GM18861 (cell line): ENCODE measurements at regions not wholly inside any gene's neighbourhood (a gene's known extent, or its start where the extent isn't known, plus 50 kb on each side); places are given as distances from the start of the nearest gene placed in this dataset.
A peak's percentile ranks its signal among the peaks of the same experiment; 100 is the strongest.

Experiments used
- ATAC-seq: cut with Tn5 transposase; IDR thresholded peaks from one replicate; pipeline ENCODE4 v1.9.1; 2021; ENCODE audit not compliant: unreplicated experiment

GRCh38 chr3:148335612-148336011 is 362.1 kb upstream of the AGTR1 start:
- no peak for ATAC-seq

DNA sequence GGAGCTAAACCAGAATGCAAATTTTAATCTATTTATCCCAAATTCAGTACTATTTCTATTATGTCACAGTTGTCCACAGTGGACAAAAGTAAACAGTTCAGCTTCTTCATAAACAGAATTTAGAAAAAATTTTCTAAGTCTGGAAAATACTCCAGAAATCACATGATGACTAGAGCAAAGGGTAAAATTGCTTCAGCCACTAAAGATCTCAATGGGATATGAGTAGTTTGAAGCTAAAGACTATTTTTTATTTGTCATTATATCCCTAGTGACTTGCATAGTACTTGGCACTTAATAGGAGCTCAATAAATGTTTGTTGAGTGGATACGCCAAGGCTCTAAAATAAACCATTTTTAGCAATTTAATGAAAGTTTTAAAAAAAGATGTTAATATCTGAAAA is 354.3 kb upstream of the AGTR1 start:
- ATAC-seq = no peak

DNA sequence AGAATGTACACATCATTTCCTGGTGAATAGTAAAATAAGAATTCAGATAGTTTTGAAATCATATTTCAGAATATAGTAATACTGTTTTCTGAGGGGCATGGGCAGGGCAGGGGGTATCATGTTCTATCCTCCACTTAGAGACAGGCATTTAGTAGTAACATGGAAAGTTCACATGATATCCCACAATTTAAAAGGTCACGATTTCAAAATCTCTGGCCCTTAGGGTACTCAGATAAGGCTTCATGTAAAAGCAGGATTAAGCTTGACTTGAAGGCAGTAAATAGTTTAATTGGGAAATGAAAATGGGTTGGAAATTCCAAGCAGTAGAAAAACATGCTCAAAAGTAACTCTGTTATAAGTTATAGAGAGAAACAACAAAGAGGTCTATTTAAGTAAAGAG is 353.2 kb upstream of the AGTR1 start:
- no peak for ATAC-seq

- no peak for ATAC-seq
Observed at GRCh38 chr3:148360051-148360450, 337.7 kb upstream of the AGTR1 start.

GRCh38 chr3:148366743-148367410 is 330.8 kb upstream of the AGTR1 start:
- peak; percentile 57 for ATAC-seq

DNA sequence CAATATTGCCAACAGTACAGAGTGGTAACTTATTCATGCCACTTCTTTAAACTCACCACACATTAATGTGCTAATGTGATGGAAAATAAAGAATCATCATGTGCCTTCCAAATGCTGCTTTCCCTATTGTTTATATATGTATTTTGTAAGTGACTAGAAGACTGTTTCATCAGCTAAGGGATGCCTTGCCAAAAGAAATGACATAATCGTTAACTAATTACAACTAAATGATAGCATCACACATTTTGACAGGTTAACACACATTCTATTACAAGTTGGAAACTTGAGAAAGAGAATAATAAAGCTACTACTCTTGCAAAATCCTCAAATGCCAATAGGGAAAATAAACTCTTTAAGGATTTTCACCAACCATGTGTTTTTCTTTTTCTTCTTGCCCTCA is 329.9 kb upstream of the AGTR1 start:
- no peak for ATAC-seq

- ATAC-seq = no peak
Observed at GRCh38 chr3:148369381-148369780, 328.3 kb upstream of the AGTR1 start.

DNA sequence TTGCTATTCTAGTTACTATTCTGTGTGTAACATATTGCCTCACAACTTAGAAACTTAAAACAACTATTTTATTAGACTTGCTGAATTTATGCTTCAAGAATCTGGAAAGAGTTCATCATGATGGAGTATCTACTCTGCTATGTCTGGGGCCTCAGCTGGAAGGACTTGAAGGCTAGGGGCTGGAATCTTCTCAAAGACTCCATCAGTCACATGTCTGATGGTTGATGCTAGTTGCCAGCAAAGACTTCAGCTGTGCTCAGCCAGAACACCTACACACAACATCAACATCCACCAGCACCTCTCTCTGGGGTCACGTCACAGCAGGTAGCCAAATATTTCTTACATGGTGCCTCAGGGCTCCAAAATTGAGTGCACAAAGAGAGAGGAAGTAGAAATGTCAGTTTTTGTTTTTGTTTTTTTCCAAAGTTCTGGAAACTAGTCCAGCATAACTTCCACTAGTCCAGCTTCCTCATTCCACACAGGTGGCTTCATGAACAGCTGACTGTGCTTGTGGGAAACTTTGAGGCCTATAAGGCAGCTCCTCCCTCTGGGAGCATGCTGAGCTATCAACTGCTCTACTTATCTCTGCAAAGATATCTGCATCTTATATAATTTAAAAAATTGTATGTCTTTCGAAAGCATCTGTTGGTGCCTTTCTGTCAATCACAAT is 325.4 kb upstream of the AGTR1 start:
- no peak for ATAC-seq

DNA sequence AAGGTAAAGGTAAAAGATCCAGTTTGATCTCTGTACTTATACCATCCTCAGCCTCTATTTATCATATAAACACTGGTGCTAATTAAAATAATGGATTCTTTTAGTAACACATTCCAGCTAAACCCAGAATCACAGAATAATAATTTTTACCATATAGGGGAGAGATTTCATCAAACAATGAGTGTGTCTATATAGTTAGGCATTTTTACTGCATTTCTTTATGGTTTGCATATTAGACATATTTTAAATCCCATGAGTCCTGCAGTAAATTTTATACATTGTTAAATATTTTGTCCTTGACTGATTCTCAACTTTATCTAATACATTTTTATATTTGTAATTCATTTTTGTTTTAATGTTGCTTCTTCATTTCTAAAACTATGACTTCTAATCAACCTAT is 323.7 kb upstream of the AGTR1 start:
- no peak for ATAC-seq

DNA sequence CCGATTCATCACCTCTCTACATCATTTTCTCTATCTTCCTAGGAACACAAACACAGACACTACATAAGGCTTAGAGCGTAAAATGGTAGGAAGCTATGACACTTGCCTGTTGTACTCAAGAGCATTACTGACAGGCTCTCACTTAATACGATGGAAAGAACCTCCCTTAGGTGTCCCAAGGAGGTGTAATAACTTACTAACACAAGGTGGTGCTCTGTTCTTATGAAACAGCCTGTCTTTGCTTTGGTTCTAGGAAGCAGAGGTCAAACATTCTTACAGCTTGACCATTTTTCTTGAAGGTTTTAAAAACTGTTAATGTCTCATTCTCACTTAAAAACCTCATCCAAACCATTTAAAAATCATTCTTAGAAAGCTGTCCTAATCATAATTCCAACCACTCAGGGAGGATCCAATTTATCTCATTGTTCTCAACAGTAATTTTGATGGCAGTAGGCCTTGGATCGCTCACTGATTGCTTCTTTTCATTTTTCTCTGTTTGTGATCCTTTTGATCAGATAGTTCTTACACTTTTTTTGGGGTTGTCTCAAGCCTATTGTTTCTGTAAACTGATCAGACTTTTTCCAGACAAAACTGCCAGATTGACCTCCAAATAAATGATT is 317.8 kb upstream of the AGTR1 start:
- ATAC-seq = peak; percentile 94

DNA sequence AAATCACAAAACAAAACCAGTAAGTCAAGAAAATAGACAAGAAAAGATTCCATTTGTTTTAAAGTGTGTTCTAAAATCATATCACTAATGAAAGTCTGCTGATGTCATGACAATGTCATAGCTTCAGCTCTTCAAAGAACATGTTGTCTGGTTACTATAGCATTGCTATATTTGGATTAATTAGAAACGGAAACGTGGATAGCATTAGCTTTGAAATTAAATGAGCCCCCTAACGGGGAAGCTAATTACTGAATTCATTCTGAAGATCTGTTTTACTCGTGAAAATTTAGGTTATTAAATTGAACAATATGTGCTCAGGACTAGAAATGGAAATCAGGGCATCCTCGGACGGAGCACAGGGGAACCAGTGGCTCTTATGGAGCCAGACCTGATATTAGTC is 316.7 kb upstream of the AGTR1 start:
- no peak for ATAC-seq

- ATAC-seq = no peak
Observed at GRCh38 chr3:148389916-148390315, 307.8 kb upstream of the AGTR1 start.

GRCh38 chr3:148395821-148396220 is 301.9 kb upstream of the AGTR1 start:
- ATAC-seq = no peak

- ATAC-seq = no peak
Observed at GRCh38 chr3:148400754-148401153, 296.9 kb upstream of the AGTR1 start.

DNA sequence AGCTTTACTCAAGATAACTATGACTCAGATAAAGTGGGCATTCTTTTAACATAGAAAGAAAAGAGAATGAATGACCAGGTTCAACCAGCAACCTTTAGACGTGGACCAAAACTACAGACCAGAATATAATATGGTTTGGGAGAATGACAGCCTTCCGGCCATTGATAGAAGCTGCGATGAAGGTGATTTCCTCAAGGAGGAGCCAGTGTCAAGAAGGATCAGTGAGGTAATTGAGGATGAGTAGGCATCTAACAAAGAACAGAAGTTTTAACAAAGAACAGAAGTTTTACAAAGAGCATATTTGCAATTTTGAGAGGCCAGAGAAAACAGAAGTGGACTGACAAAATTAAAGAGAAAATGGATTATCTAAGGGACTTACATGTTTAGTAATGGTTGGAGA is 289.0 kb upstream of the AGTR1 start:
- no peak for ATAC-seq

DNA sequence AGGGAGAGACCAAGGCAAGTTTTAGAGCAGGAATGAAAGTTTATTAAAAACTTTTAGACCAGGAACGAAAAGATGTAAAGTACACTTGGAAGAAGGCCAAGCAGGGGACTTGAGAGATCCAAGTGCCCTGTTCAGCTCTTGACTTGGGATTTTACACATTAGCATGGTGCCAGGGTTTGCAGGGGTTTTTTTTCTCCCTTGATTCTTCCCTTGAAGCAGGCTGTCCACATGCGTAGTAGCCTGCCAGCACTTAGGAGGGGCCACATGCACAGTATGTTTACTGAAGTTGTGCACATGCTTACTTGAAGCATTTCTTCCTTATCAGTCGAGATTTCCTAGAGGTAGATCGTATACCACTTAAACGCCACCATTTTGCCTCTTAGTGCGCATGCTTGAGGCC is 277.5 kb upstream of the AGTR1 start:
- no peak for ATAC-seq

- ATAC-seq = no peak
Observed at GRCh38 chr3:148428862-148429605, 268.7 kb upstream of the AGTR1 start.

DNA sequence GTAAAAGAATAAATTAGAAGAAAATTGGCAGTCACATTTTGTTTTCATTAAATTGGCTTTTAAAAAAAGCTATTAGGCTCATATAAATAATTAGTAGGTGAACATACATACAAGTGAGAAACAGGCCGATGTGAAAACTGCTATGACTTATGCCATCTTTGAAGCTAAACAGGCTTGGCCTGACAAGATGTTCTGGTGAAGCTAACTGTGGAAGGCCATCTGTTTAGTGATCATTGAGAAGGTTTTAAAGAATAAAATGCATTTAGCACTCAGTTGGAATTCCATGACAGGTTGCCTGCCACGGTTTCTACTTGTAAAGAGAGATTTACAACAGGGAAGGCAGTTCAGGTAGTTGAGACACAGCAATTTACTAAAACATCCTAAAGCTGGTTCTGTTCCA is 264.0 kb upstream of the AGTR1 start:
- ATAC-seq = no peak

- ATAC-seq = no peak
Observed at GRCh38 chr3:148435534-148435933, 262.2 kb upstream of the AGTR1 start.

DNA sequence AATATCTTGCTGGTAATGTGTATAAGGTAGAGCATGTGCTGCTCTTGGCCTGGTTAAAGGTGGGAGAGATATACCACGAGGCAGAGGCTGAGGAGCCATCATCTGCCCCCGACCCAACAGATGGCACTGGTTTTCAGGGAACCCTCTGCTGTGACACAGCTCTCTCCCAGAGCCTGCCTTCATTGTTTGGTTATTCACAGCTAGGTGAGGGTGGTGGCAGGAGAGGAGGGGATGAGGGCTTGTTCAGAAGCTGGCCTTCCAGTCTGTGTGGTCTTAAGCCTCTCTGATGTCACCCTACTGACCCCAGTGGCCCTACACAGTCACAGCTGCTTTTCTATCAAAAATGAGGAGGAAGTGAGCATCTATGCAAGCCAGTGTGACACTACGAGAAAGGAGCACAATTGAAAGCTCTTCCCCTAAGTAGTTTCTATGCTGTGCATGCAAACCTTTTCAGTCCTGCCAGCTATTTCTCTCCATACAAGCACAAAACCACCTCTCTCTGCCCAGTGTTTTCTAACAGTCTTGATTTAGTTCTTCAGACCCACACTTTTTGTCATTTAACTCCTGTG is 258.4 kb upstream of the AGTR1 start:
- no peak for ATAC-seq

DNA sequence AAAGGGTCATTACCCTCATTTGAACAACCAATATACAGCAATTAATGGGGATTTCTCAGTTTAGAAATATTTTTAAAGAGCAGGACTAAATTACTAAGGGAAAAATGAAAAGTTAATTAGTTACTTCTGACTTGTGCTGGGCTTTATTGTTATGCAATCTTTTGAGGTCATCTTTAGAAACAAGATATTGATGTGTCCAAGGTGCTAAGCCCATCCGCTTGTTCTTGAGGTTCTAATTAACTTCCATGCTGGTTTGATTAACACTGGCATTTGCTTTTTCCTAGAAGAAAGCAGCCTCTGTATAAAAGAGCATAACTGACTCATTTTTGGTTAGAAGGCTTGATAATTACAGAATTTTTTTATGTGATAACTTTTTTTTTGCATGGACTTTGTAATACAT is 256.5 kb upstream of the AGTR1 start:
- no peak for ATAC-seq

DNA sequence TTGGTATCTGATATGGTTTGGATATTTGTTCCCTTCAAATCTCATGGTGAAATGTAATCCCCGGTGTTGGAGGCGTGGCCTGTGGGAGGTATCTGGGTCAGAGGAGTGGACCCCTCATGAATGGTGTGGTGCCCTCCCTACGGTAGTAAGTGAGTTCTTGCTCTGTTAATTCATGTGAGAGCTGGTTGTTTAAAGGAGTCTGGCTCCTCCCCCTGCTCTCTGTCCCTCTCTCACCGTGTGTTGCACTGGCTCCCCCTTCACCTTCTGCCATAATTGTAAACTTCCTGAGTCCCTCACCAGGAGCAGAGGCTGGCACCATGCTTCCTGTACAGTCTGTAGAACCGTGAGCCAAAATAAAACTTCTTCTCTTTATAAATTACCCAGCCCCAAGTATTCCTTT is 246.9 kb upstream of the AGTR1 start:
- ATAC-seq = no peak
